ENCODE measurements at regions not wholly inside any gene's neighbourhood (a gene's known extent, or its start where the extent isn't known, plus 50 kb on each side); places are given as distances from the start of the nearest gene placed in this dataset.
"Not testable (repeated sequence)": the region's sequence is repeated elsewhere in the genome, so short reads cannot be mapped to it uniquely, and the experiment has no call there.

DNA sequence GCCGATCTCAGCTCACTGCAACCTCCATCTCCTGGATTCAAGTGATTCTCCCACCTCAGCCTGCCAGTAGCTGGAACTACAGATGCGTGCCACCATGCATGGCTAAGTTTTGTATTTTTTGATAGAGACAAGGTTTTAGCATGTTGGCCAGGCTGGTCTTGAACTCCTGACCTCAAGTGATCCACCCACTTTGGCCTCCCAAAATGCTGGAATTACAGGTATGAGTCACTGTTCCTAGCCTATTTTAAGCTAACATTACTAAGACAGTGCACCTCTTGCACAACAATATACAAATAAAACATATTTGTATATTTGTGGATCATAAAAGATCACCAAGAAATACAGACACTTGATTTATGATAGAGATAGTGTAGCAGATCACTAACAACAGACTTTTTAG, 139.1 kb downstream of the DUSP10 start:
- ATAC-seq (replicated peaks in 1 of 4) (no peak), DNase-seq (no peak)
- Mint-ChIP-seq H3K4me1 (no peaks in the 10 kb centered on the region), H3K36me3 (no peaks in the 10 kb centered on the region), H3K4me3 (no peak overlapping the region), H3K27ac (no peak overlapping the region), H3K9me3 (no peaks in the 10 kb centered on the region), H3K27me3 (no peaks in the 10 kb centered on the region)
- H3K36me3 ChIP-seq (ENCODE audit: control insufficient read depth in 2 of 2, extremely low read depth in 1 of 2, insufficient read depth in 1 of 2, low read length in 1 of 2), result no peaks in the 10 kb centered on the region
- CTCF ChIA-PET, result no interaction called here
- no peaks in the 10 kb centered on the region for H3K27me3 ChIP-seq (replicated peaks in 1 of 2; ENCODE audit: control insufficient read depth in 2 of 2, extremely low read depth in 1 of 2, insufficient read depth in 2 of 2, low read length in 1 of 2)
- WGBS (ENCODE audit: insufficient coverage), result no CpG with 5 or more reads among the region's 2 CpGs
- H3K9me3 ChIP-seq, result no peaks in the 10 kb centered on the region
- POLR2A ChIA-PET, result interaction anchor here in 1 of 2 donors (0.7 kb wide), 1 partner anchor 22 kb away, joined by 3 read pairs; no protein-coding TSS in a partner anchor
- H3K27ac ChIP-seq (ENCODE audit: low read length), result no peak overlapping the region
- H3K4me1 ChIP-seq (ENCODE audit: control insufficient read depth in 1 of 2, extremely low read depth in 1 of 2, insufficient read depth in 2 of 2, low read length in 2 of 2), result no peaks in the 10 kb centered on the region
- no peak overlapping the region for H3K4me3 ChIP-seq (ENCODE audit: control insufficient read depth in 1 of 2, extremely low read depth in 1 of 2, low read length in 1 of 2)

DNA sequence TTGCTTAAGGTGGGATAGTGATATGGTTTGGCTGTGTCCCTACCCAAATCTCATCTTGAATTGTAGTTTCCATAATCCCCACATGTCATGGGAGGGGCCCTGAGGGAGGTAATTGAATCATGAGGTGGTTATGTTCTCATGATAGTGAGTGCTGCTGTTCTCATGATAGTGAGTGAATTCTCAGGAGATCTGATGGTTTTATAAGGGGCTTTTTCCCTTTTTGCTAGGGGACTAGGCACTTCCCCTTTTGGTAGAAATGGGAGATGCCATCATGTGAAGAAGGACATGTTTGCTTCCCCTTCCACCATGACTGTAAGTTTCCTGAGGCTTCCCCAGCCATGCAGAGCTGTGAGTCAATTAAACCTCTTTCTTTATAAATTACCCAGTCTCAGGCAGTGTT, 137.5 kb downstream of the DUSP10 start:
- CTCF ChIA-PET; H3K9me3 Mint-ChIP-seq; H3K27ac ChIP-seq (ENCODE audit: low read length); DNase-seq; H3K4me3 Mint-ChIP-seq; H3K4me1 ChIP-seq (ENCODE audit: control insufficient read depth in 1 of 2, extremely low read depth in 1 of 2, insufficient read depth in 2 of 2, low read length in 2 of 2); H3K4me1 Mint-ChIP-seq; H3K27ac Mint-ChIP-seq; H3K9me3 ChIP-seq; H3K36me3 ChIP-seq (ENCODE audit: control insufficient read depth in 2 of 2, extremely low read depth in 1 of 2, insufficient read depth in 1 of 2, low read length in 1 of 2); POLR2A ChIA-PET; H3K27me3 Mint-ChIP-seq; ATAC-seq (replicated peaks in 1 of 4); H3K27me3 ChIP-seq (replicated peaks in 1 of 2; ENCODE audit: control insufficient read depth in 2 of 2, extremely low read depth in 1 of 2, insufficient read depth in 2 of 2, low read length in 1 of 2); H3K4me3 ChIP-seq (ENCODE audit: control insufficient read depth in 1 of 2, extremely low read depth in 1 of 2, low read length in 1 of 2); H3K36me3 Mint-ChIP-seq: not testable (repeated sequence)

DNA sequence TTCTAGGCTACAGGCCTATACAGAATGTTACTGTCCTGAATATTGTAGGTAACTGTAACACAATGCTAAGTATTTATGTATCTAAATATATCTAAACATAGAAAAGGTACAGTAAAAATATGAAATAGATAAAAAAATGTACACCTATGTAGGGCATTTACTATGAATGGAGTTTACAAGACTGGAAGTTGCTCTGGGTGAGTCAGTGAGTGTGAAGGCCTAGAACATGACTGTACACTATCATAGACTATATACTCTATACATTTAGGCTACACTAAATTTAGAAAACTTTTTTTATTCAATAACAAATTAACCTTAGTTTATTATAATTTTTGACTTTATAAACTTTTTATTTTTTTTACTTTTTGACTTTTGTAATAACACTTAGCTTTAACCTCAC, 136.9 kb downstream of the DUSP10 start:
- Mint-ChIP-seq H3K4me3 (no peak overlapping the region), H3K36me3 (no peaks in the 10 kb centered on the region), H3K9me3 (no peaks in the 10 kb centered on the region), H3K27ac (no peak overlapping the region), H3K4me1 (no peaks in the 10 kb centered on the region), H3K27me3 (no peaks in the 10 kb centered on the region)
- Histone ChIP-seq H3K36me3 (ENCODE audit: control insufficient read depth in 2 of 2, extremely low read depth in 1 of 2, insufficient read depth in 1 of 2, low read length in 1 of 2) (no peaks in the 10 kb centered on the region), H3K4me3 (ENCODE audit: control insufficient read depth in 1 of 2, extremely low read depth in 1 of 2, low read length in 1 of 2) (no peak overlapping the region), H3K27me3 (replicated peaks in 1 of 2; ENCODE audit: control insufficient read depth in 2 of 2, extremely low read depth in 1 of 2, insufficient read depth in 2 of 2, low read length in 1 of 2) (no peaks in the 10 kb centered on the region), H3K27ac (ENCODE audit: low read length) (no peak overlapping the region), H3K9me3 (no peaks in the 10 kb centered on the region), H3K4me1 (ENCODE audit: control insufficient read depth in 1 of 2, extremely low read depth in 1 of 2, insufficient read depth in 2 of 2, low read length in 2 of 2) (no peaks in the 10 kb centered on the region)
- ChIA-PET POLR2A (no interaction called here), CTCF (no interaction called here)
- DNase-seq, result no peak
- ATAC-seq (replicated peaks in 1 of 4), result no peak

DNA sequence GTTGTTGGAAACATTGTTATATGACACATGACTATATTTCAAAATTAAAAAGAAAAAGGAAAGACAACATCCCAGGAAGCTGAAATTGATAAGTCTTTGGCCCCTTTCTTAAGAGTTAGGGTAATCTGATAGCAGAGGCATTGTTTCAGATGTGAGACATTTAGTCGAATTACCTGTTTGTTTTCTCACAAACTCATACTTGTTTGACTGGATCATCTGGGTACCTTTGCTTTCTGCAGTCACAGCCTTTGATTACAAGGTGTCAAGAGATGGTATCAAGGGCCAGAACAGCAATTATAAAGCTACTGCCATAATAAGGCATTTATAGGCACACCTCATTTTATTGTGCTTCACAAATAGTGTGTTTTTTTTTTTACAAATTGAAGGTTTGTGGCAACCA, 136.3 kb downstream of the DUSP10 start:
- Histone ChIP-seq H3K9me3 (no peaks in the 10 kb centered on the region), H3K27me3 (replicated peaks in 1 of 2; ENCODE audit: control insufficient read depth in 2 of 2, extremely low read depth in 1 of 2, insufficient read depth in 2 of 2, low read length in 1 of 2) (no peaks in the 10 kb centered on the region), H3K4me3 (ENCODE audit: control insufficient read depth in 1 of 2, extremely low read depth in 1 of 2, low read length in 1 of 2) (no peak overlapping the region), H3K36me3 (ENCODE audit: control insufficient read depth in 2 of 2, extremely low read depth in 1 of 2, insufficient read depth in 1 of 2, low read length in 1 of 2) (no peaks in the 10 kb centered on the region), H3K4me1 (ENCODE audit: control insufficient read depth in 1 of 2, extremely low read depth in 1 of 2, insufficient read depth in 2 of 2, low read length in 2 of 2) (no peaks in the 10 kb centered on the region), H3K27ac (ENCODE audit: low read length) (no peak overlapping the region)
- Mint-ChIP-seq H3K9me3 (no peaks in the 10 kb centered on the region), H3K4me1 (no peaks in the 10 kb centered on the region), H3K36me3 (no peaks in the 10 kb centered on the region), H3K4me3 (no peak overlapping the region), H3K27ac (no peak overlapping the region), H3K27me3 (no peaks in the 10 kb centered on the region)
- ChIA-PET POLR2A (no interaction called here), CTCF (interaction anchor here in 1 of 2 donors (0.6 kb wide), 1 partner anchor 172 kb away, joined by 5 read pairs; no protein-coding TSS in a partner anchor)
- no CpG with 5 or more reads among the region's 1 CpG for WGBS (ENCODE audit: insufficient coverage)
- no peak for DNase-seq
- no peak for ATAC-seq (replicated peaks in 1 of 4)

DNA sequence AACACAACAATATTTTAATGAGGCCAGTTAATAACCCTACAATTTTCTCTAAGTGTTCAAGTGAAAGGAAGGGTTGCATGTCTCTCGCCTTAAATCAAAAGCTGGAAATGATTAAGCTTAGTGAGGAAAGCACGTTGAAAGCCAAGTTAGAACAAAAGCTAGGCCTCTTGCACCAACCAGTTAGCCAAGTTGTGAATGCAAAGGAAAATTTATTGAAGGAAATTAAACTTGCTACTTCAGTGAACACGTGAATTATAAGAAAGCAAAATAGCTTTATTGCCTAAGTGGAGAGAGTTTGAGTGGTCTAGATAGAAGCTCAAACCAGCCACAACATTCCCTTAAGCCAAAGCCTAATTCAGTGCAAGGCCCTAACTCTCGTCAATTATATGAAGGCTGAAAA, 135.6 kb downstream of the DUSP10 start:
- no peak overlapping the region for H3K27ac Mint-ChIP-seq
- POLR2A ChIA-PET, result no interaction called here

DNA sequence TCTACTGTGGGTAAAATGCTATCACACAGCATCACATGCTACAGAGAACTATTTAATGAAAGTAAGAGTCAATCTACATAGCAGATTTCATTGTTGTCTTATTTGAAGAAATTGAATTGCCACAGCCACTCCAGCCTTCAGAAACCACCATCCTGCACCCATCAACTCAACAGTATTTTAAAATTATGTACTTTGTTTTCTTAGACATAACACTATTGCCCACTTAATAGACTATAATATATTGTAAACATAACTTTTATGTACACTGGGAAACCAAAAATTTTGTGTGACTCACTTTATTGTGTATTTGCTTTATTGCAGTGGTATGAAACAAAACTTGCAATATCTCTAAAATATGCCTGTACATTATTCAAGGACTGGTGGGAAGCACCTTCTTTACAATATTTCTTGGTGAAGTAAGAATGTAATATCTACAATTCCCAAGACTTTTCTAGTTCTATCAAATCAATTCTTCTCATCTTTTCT, 133.0 kb downstream of the DUSP10 start:
- no peak for DNase-seq
- no peak for ATAC-seq (replicated peaks in 1 of 4)
- no peak overlapping the region for H3K27ac ChIP-seq (ENCODE audit: low read length)
- H3K27me3 Mint-ChIP-seq, result no peaks in the 10 kb centered on the region
- no peaks in the 10 kb centered on the region for H3K9me3 Mint-ChIP-seq
- H3K27me3 ChIP-seq (replicated peaks in 1 of 2; ENCODE audit: control insufficient read depth in 2 of 2, extremely low read depth in 1 of 2, insufficient read depth in 2 of 2, low read length in 1 of 2), result no peaks in the 10 kb centered on the region
- no peak overlapping the region for H3K4me3 Mint-ChIP-seq
- ChIA-PET POLR2A (no interaction called here), CTCF (interaction anchor here in 1 of 2 donors (0.6 kb wide), 1 partner anchor 738 kb away, joined by 6 read pairs; no protein-coding TSS in a partner anchor)
- H3K27ac Mint-ChIP-seq, result no peak overlapping the region
- no peaks in the 10 kb centered on the region for H3K4me1 Mint-ChIP-seq
- no peaks in the 10 kb centered on the region for H3K36me3 ChIP-seq (ENCODE audit: control insufficient read depth in 2 of 2, extremely low read depth in 1 of 2, insufficient read depth in 1 of 2, low read length in 1 of 2)
- H3K4me3 ChIP-seq (ENCODE audit: control insufficient read depth in 1 of 2, extremely low read depth in 1 of 2, low read length in 1 of 2), result no peak overlapping the region
- H3K4me1 ChIP-seq (ENCODE audit: control insufficient read depth in 1 of 2, extremely low read depth in 1 of 2, insufficient read depth in 2 of 2, low read length in 2 of 2), result no peaks in the 10 kb centered on the region
- no peaks in the 10 kb centered on the region for H3K9me3 ChIP-seq
- H3K36me3 Mint-ChIP-seq, result no peaks in the 10 kb centered on the region

More for the DNA sequence above, 135.6 kb downstream of the DUSP10 start:
- DNase-seq, result no peak
- no peak overlapping the region for H3K4me3 Mint-ChIP-seq
- no peaks in the 10 kb centered on the region for H3K9me3 Mint-ChIP-seq
- H3K9me3 ChIP-seq, result no peaks in the 10 kb centered on the region
- no peak overlapping the region for H3K27ac ChIP-seq (ENCODE audit: low read length)
- H3K4me1 ChIP-seq (ENCODE audit: control insufficient read depth in 1 of 2, extremely low read depth in 1 of 2, insufficient read depth in 2 of 2, low read length in 2 of 2), result no peaks in the 10 kb centered on the region
- ATAC-seq (replicated peaks in 1 of 4), result no peak
- no peaks in the 10 kb centered on the region for H3K27me3 Mint-ChIP-seq
- no peaks in the 10 kb centered on the region for H3K4me1 Mint-ChIP-seq
- H3K27me3 ChIP-seq (replicated peaks in 1 of 2; ENCODE audit: control insufficient read depth in 2 of 2, extremely low read depth in 1 of 2, insufficient read depth in 2 of 2, low read length in 1 of 2), result no peaks in the 10 kb centered on the region
- 93% methylated on average over 2 of the region's 4 CpGs for WGBS (ENCODE audit: insufficient coverage)
- no peaks in the 10 kb centered on the region for H3K36me3 ChIP-seq (ENCODE audit: control insufficient read depth in 2 of 2, extremely low read depth in 1 of 2, insufficient read depth in 1 of 2, low read length in 1 of 2)
- no peak overlapping the region for H3K4me3 ChIP-seq (ENCODE audit: control insufficient read depth in 1 of 2, extremely low read depth in 1 of 2, low read length in 1 of 2)
- H3K36me3 Mint-ChIP-seq, result no peaks in the 10 kb centered on the region
- CTCF ChIA-PET, result interaction anchor here in 1 of 2 donors (0.5 kb wide), 1 partner anchor 103 kb away, joined by 3 read pairs; no protein-coding TSS in a partner anchor

DNA sequence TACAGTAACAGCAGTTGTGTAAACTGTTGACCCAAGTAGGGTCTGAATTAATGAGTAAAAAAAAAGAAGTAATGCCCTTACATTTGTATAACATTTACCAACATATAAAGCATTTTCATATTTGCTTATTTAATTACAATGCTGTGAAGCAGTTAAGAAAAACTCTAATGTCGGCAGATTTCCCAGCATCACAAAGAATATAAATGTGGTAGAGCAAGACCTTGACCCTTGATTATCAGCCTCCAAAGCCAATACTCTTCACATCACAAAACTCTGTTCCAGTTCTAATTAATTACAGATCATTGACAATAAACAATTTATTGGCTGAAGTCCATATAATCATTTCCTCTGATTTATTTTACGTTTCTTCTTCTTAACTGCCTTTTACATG, 130.2 kb downstream of the DUSP10 start:
- CTCF ChIA-PET, result no interaction called here
- WGBS (ENCODE audit: insufficient coverage), result no CpG with 5 or more reads among the region's 2 CpGs

More for the DNA sequence above, 130.2 kb downstream of the DUSP10 start:
- DNase-seq (no peak), ATAC-seq (replicated peaks in 1 of 4) (no peak)
- H3K27ac Mint-ChIP-seq, result no peak overlapping the region
- no peaks in the 10 kb centered on the region for H3K4me1 Mint-ChIP-seq
- H3K36me3 ChIP-seq (ENCODE audit: control insufficient read depth in 2 of 2, extremely low read depth in 1 of 2, insufficient read depth in 1 of 2, low read length in 1 of 2), result no peaks in the 10 kb centered on the region
- H3K9me3 Mint-ChIP-seq, result no peaks in the 10 kb centered on the region
- POLR2A ChIA-PET, result no interaction called here
- H3K4me3 ChIP-seq (ENCODE audit: control insufficient read depth in 1 of 2, extremely low read depth in 1 of 2, low read length in 1 of 2), result no peak overlapping the region
- no peaks in the 10 kb centered on the region for H3K9me3 ChIP-seq
- H3K36me3 Mint-ChIP-seq, result no peaks in the 10 kb centered on the region
- no peak overlapping the region for H3K27ac ChIP-seq (ENCODE audit: low read length)
- no peak overlapping the region for H3K4me3 Mint-ChIP-seq
- H3K27me3 ChIP-seq (replicated peaks in 1 of 2; ENCODE audit: control insufficient read depth in 2 of 2, extremely low read depth in 1 of 2, insufficient read depth in 2 of 2, low read length in 1 of 2), result no peaks in the 10 kb centered on the region
- H3K4me1 ChIP-seq (ENCODE audit: control insufficient read depth in 1 of 2, extremely low read depth in 1 of 2, insufficient read depth in 2 of 2, low read length in 2 of 2), result no peaks in the 10 kb centered on the region
- no peaks in the 10 kb centered on the region for H3K27me3 Mint-ChIP-seq
